CD4-positive, alpha-beta memory T cell (primary cell): ENCODE measurements at regions not wholly inside any gene's neighbourhood (a gene's known extent, or its start where the extent isn't known, plus 50 kb on each side); places are given as distances from the start of the nearest gene placed in this dataset.

ENCODE experiments used
- CTCF ChIA-PET: fragments of 350-600 bp; sonication (Branson Sonifier 250); formaldehyde crosslinking; loops from one replicate; lab custom pipeline; 2021; ENCODE audit warnings: inconsistent platforms; ENCODE audit not compliant: partially characterized antibody; lab: Charles Lee
- POLR2A ChIA-PET: fragments of 350-600 bp; sonication (Branson Sonifier 250); formaldehyde crosslinking; loops from one replicate; lab custom pipeline; 2021; ENCODE audit not compliant: partially characterized antibody; lab: Charles Lee
- DNase-seq, 5 donors: peaks; one replicate each; pipeline versions ENCODE4 v3.0.0 to v3.0.0-alpha.2; 2020 to 2022; ENCODE audit warnings: mixed read lengths in 1 of 5
- H3K27ac ChIP-seq: one replicate; pipeline ENCODE4 v1.7.0; 2013; ENCODE audit warnings: low read depth, low read length
- H3K27me3 ChIP-seq: 2 replicates; pipeline ENCODE4 v1.7.0; 2013; ENCODE audit warnings: mild to moderate bottlenecking, low read length, moderate library complexity; ENCODE audit not compliant: insufficient read depth
- H3K36me3 ChIP-seq: 2 replicates; pipeline ENCODE4 v1.7.0; 2013; ENCODE audit warnings: mild to moderate bottlenecking, low read length, moderate library complexity; ENCODE audit not compliant: insufficient read depth
- H3K4me1 ChIP-seq: 2 replicates; pipeline ENCODE4 v1.7.0; 2013; ENCODE audit warnings: mild to moderate bottlenecking, low read length, moderate library complexity; ENCODE audit not compliant: insufficient read depth
- H3K4me3 ChIP-seq, 2 donors: one replicate each; pipeline ENCODE4 v1.7.0; 2013; ENCODE audit warnings: low read length in 2 of 2, mild to moderate bottlenecking in 1 of 2
- H3K9me3 ChIP-seq, 2 donors: one replicate each; pipeline ENCODE4 v1.7.0; 2013; ENCODE audit warnings: low read length in 2 of 2, control low read depth in 1 of 2; ENCODE audit not compliant: control insufficient read depth in 1 of 2
- H3K27ac Mint-ChIP-seq, 7 donors: one replicate each; pipeline ENCODE4 v1.8.0; 2020 to 2021; ENCODE audit warnings: mixed read lengths in 7 of 7, mild to moderate bottlenecking in 6 of 7, inconsistent platforms in 3 of 7, moderate library complexity in 3 of 7
- H3K27me3 Mint-ChIP-seq, 2 donors: one replicate each; pipeline ENCODE4 v1.8.0; 2020 to 2021; ENCODE audit warnings: mixed read lengths in 2 of 2
- H3K36me3 Mint-ChIP-seq, 2 donors: one replicate each; pipeline ENCODE4 v1.8.0; 2020 to 2021; ENCODE audit warnings: mixed read lengths in 2 of 2, inconsistent platforms in 1 of 2, mild to moderate bottlenecking in 1 of 2
- H3K4me1 Mint-ChIP-seq, 4 donors: one replicate each; pipeline ENCODE4 v1.8.0; 2020 to 2021; ENCODE audit warnings: mixed read lengths in 4 of 4, mild to moderate bottlenecking in 1 of 4
- H3K4me3 Mint-ChIP-seq, 8 donors: one replicate each; pipeline ENCODE4 v1.8.0; 2020 to 2021; ENCODE audit warnings: mixed read lengths in 8 of 8, mild to moderate bottlenecking in 7 of 8, moderate library complexity in 6 of 8, inconsistent platforms in 3 of 8
- H3K9me3 Mint-ChIP-seq, 8 donors: one replicate each; pipeline ENCODE4 v1.8.0; 2020 to 2021; ENCODE audit warnings: mixed read lengths in 8 of 8, mild to moderate bottlenecking in 5 of 8, inconsistent platforms in 3 of 8, moderate library complexity in 1 of 8
- intact Hi-C: fragments of 100-400 bp; cut with micrococcal nuclease; formaldehyde crosslinking; loops from one replicate; pipeline ENCODE4 v1.15.1; 2023

DNA sequence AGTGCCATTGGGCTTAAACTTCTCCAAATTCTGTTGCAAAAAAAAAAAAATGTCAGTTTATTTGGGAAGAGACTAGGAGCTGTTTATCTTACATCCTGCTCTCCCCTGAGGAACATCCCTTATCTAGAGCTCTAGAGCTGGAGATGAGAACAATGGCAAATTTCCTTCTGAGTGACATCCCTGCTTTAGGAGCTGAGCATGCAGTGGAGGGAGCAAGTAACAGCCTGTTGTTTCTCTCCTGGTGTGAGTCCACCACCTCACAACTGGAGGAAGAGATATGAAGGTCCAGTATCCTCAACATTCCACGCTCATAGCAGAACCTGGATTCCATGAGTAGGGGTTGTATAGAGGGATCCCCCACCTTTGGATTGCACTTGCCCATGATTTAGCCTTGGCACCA, 676.4 kb downstream of the PCDH18 start:
- Histone ChIP-seq H3K9me3 (no peaks in the 10 kb centered on the region), H3K36me3 (no peaks in the 10 kb centered on the region), H3K27me3 (no peaks in the 10 kb centered on the region), H3K4me1 (no peaks in the 10 kb centered on the region), H3K27ac (no peak overlapping the region), H3K4me3 (no peak overlapping the region)
- Mint-ChIP-seq H3K27ac (no peak overlapping the region), H3K27me3 (no peaks in the 10 kb centered on the region), H3K4me3 (no peak overlapping the region), H3K36me3 (no peaks in the 10 kb centered on the region), H3K4me1 (no peaks in the 10 kb centered on the region), H3K9me3 (peaks cover 0 to 7% (median 2%) of the 10 kb centered on the region in 8 donors)
- DNase-seq: no peak
- ChIA-PET CTCF (no interaction called here), POLR2A (no interaction called here)
- intact Hi-C loops: no loop called here

DNA sequence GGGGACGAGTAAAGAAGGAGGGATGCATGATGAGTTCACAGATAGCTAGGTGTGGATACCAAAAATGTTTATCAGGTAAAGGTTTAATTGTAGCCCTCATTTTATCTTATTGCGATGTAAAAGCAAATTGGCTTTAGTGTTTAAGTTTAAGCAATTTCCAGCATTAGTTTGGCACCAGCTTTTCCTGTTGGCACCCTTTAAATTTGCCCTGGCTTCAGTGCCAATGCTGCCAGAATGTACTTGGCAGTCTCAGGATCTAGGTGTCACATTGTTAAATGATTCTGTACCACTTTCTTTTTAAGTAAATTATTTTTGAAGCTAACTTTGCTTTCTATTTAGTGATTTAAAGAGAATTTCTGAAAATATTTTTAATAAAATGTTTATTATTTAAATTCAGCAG, 681.8 kb downstream of the PCDH18 start:
- H3K4me3 Mint-ChIP-seq: no peak overlapping the region
- intact Hi-C loops: no loop called here
- H3K27ac Mint-ChIP-seq: no peak overlapping the region
- no peaks in the 10 kb centered on the region for H3K36me3 ChIP-seq
- H3K4me1 ChIP-seq: no peaks in the 10 kb centered on the region
- POLR2A ChIA-PET: no interaction called here
- DNase-seq: no peak
- H3K4me3 ChIP-seq: no peak overlapping the region
- CTCF ChIA-PET: no interaction called here
- H3K27me3 ChIP-seq: no peaks in the 10 kb centered on the region
- no peaks in the 10 kb centered on the region for H3K36me3 Mint-ChIP-seq
- no peaks in the 10 kb centered on the region for H3K4me1 Mint-ChIP-seq
- H3K27me3 Mint-ChIP-seq: no peaks in the 10 kb centered on the region
- peaks cover 2 to 14% (median 9%) of the 10 kb centered on the region in 8 donors for H3K9me3 Mint-ChIP-seq
- H3K27ac ChIP-seq: no peak overlapping the region
- no peaks in the 10 kb centered on the region for H3K9me3 ChIP-seq

- Histone ChIP-seq H3K36me3 (no peaks in the 10 kb centered on the region), H3K27me3 (no peaks in the 10 kb centered on the region), H3K4me3 (no peak overlapping the region), H3K27ac (no peak overlapping the region), H3K9me3 (no peaks in the 10 kb centered on the region), H3K4me1 (no peaks in the 10 kb centered on the region)
- POLR2A ChIA-PET: no interaction called here
- intact Hi-C loops: no loop called here
- H3K4me1 Mint-ChIP-seq: no peaks in the 10 kb centered on the region
- no peak for DNase-seq
- H3K27ac Mint-ChIP-seq: no peak overlapping the region
- peaks cover 3 to 17% (median 16%) of the 10 kb centered on the region in 8 donors for H3K9me3 Mint-ChIP-seq
- H3K36me3 Mint-ChIP-seq: no peaks in the 10 kb centered on the region
- H3K4me3 Mint-ChIP-seq: no peak overlapping the region
- CTCF ChIA-PET: no interaction called here
- no peaks in the 10 kb centered on the region for H3K27me3 Mint-ChIP-seq
Observed at GRCh38 chr4:136847881-136848621, 684.2 kb downstream of the PCDH18 start.

DNA sequence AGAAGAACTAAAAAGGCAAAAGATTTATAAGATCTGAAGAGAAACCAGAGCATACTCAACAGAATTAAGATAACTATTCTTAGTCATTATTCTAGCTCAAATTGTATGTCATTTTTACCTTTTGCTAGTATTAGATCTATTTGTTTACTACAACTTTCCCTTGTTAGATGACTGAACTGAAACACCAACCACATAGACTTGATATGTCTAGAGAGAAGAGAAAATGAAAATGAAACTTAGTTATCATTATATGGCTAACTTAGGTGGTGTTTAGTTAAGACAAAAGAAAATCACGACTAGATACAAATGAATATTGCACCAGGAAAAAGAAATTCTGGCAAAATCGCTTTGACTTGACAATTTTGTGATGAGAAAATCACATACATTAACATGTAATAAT, 690.8 kb downstream of the PCDH18 start:
- Histone ChIP-seq H3K27ac (no peak overlapping the region), H3K36me3 (no peaks in the 10 kb centered on the region), H3K9me3 (no peaks in the 10 kb centered on the region), H3K4me1 (no peaks in the 10 kb centered on the region), H3K4me3 (no peak overlapping the region), H3K27me3 (no peaks in the 10 kb centered on the region)
- Mint-ChIP-seq H3K27me3 (no peaks in the 10 kb centered on the region), H3K9me3 (peaks cover 3 to 27% (median 12%) of the 10 kb centered on the region in 8 donors), H3K4me3 (no peak overlapping the region), H3K4me1 (peaks cover 0 to 2% (median 0%) of the 10 kb centered on the region in 4 donors), H3K36me3 (no peaks in the 10 kb centered on the region), H3K27ac (no peak overlapping the region)
- ChIA-PET CTCF (no interaction called here), POLR2A (no interaction called here)
- DNase-seq: no peak
- intact Hi-C loops: no loop called here

GRCh38 chr4:136838607-136839006, 693.7 kb downstream of the PCDH18 start:
- Mint-ChIP-seq H3K9me3 (peaks cover 0 to 17% (median 3%) of the 10 kb centered on the region in 8 donors), H3K36me3 (no peaks in the 10 kb centered on the region), H3K4me1 (peaks cover 0 to 2% (median 0%) of the 10 kb centered on the region in 4 donors), H3K27me3 (no peaks in the 10 kb centered on the region), H3K4me3 (no peak overlapping the region), H3K27ac (no peak overlapping the region)
- DNase-seq: no peak
- POLR2A ChIA-PET: no interaction called here
- Histone ChIP-seq H3K4me3 (no peak overlapping the region), H3K4me1 (no peaks in the 10 kb centered on the region), H3K36me3 (no peaks in the 10 kb centered on the region), H3K27ac (no peak overlapping the region), H3K27me3 (no peaks in the 10 kb centered on the region), H3K9me3 (no peaks in the 10 kb centered on the region)
- intact Hi-C loops: no loop called here
- CTCF ChIA-PET: no interaction called here

DNA sequence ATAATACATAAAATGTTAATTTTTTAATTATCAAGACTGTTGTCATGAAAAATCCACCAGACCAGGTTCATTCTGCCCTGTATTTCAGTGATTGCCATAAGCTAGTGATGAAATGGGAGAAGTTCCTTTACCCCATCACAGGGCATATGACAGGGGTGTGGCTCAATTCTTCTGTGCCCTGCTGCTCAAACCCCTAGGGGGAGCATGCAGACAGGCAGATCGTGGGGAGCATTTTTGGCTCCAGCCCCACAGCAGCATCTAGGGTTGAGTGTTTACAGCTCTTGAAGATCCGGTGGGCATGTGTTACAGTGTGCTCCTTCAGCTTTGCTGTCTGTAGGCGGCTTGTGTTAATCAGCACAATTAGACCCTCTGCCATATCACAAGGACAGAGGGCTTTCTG, 700.7 kb downstream of the PCDH18 start:
- Mint-ChIP-seq H3K4me1 (no peaks in the 10 kb centered on the region), H3K27me3 (no peaks in the 10 kb centered on the region), H3K4me3 (no peak overlapping the region), H3K36me3 (no peaks in the 10 kb centered on the region), H3K27ac (no peak overlapping the region), H3K9me3 (peaks cover 0 to 7% (median under 1%) of the 10 kb centered on the region in 8 donors)
- no peak for DNase-seq
- intact Hi-C loops: no loop called here
- POLR2A ChIA-PET: no interaction called here
- CTCF ChIA-PET: no interaction called here
- Histone ChIP-seq H3K27ac (no peak overlapping the region), H3K4me1 (no peaks in the 10 kb centered on the region), H3K36me3 (no peaks in the 10 kb centered on the region), H3K27me3 (no peaks in the 10 kb centered on the region), H3K4me3 (no peak overlapping the region), H3K9me3 (no peaks in the 10 kb centered on the region)

DNA sequence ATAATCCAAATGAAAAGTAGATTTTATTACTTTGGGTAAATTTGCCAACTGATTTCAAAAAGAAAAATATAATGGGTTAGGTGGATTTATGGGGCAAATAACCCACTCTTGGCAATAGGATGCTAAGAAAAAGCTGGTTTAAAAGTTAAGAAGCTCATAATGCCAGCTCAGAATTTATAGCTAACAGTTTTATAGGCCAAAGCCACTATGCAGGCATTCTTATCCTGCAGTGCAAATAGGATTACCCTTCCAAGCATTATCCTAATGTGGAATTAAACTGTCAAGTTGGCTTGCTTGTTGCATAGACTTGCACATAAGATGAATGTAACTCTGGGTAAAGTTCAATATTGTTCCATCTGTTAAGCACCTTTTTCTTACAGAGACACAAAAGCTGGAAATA, 703.0 kb downstream of the PCDH18 start:
- ChIA-PET POLR2A (no interaction called here), CTCF (no interaction called here)
- H3K9me3 ChIP-seq: no peaks in the 10 kb centered on the region
- no peak overlapping the region for H3K4me3 ChIP-seq
- Mint-ChIP-seq H3K36me3 (no peaks in the 10 kb centered on the region), H3K27me3 (no peaks in the 10 kb centered on the region), H3K4me3 (no peak overlapping the region), H3K27ac (no peak overlapping the region), H3K4me1 (no peaks in the 10 kb centered on the region), H3K9me3 (peaks cover 0 to 7% (median 0%) of the 10 kb centered on the region in 8 donors)
- H3K36me3 ChIP-seq: no peaks in the 10 kb centered on the region
- H3K4me1 ChIP-seq: no peaks in the 10 kb centered on the region
- H3K27me3 ChIP-seq: no peaks in the 10 kb centered on the region
- H3K27ac ChIP-seq: no peak overlapping the region
- intact Hi-C loops: no loop called here
- no peak for DNase-seq
